K562 (cell line): ENCODE measurements at regions not wholly inside any gene's neighbourhood (a gene's known extent, or its start where the extent isn't known, plus 50 kb on each side); places are given as distances from the start of the nearest gene placed in this dataset.

Source experiments
- CEBPB ChIP-seq: fragments of 450-650 bp; IDR thresholded peaks from 2 replicates; pipeline ENCODE4 v1.6.1; 2016; ENCODE audit warnings: missing genetic modification characterization, missing compliant biosample characterization
- CTCF ChIP-seq, 3 experiments: IDR thresholded peaks in 2 of 3; conservative IDR thresholded peaks in 1 of 3; 2 replicates each; pipeline ENCODE4 v1.5.1; 2011 to 2012; ENCODE audit warnings: low read length in 3 of 3, mild to moderate bottlenecking in 3 of 3, control low read depth in 2 of 3, improper control_type of control experiment in 1 of 3, inconsistent platforms in 1 of 3, low read depth in 1 of 3, mixed read lengths in 1 of 3, moderate library complexity in 1 of 3; ENCODE audit not compliant: insufficient read depth in 2 of 3
- POLR2A ChIP-seq: fragments of 450-650 bp; conservative IDR thresholded peaks from 2 replicates; pipeline ENCODE4 v1.6.1; 2016

- TF ChIP-seq POLR2A: no peak
- TF ChIP-seq CTCF (IDR thresholded peaks at IDR 0.05 in 2 of 3, conservative IDR thresholded peaks at IDR 0.05 in 1 of 3; ENCODE audit: insufficient read depth in 2 of 3, low read depth in 1 of 3, low read length in 3 of 3): no peak
- no peak for TF ChIP-seq CEBPB
Measured at GRCh38 chr14:98192946-98193345, 1079.1 kb downstream of the BCL11B start.
